Ishikawa (cell line): ENCODE measurements at regions not wholly inside any gene's neighbourhood (a gene's known extent, or its start where the extent isn't known, plus 50 kb on each side); places are given as distances from the start of the nearest gene placed in this dataset.

Experiments
- CEBPB ChIP-seq: IDR thresholded peaks from 2 replicates; pipeline ENCODE4 v1.6.1; 2012
- CREB1 ChIP-seq: IDR thresholded peaks from 2 replicates; pipeline ENCODE4 v1.6.1; 2012; ENCODE audit warnings: low read depth
- EGR1 ChIP-seq: IDR thresholded peaks from 2 replicates; pipeline ENCODE4 v1.6.1; 2012
- EP300 ChIP-seq: IDR thresholded peaks from 2 replicates; pipeline ENCODE4 v1.6.1; 2012; ENCODE audit warnings: borderline replicate concordance
- FOXM1 ChIP-seq: IDR thresholded peaks from 2 replicates; pipeline ENCODE4 v1.6.1; 2012; ENCODE audit warnings: low read depth, borderline replicate concordance
- MAX ChIP-seq: IDR thresholded peaks from 2 replicates; pipeline ENCODE4 v1.6.1; 2012
- NFIC ChIP-seq: IDR thresholded peaks from 2 replicates; pipeline ENCODE4 v1.6.1; 2012
- RAD21 ChIP-seq: IDR thresholded peaks from 2 replicates; pipeline ENCODE4 v1.6.1; 2012; ENCODE audit warnings: low read depth
- TAF1 ChIP-seq: IDR thresholded peaks from 2 replicates; pipeline ENCODE4 v1.6.1; 2012; ENCODE audit warnings: low read depth, mild to moderate bottlenecking
- TCF12 ChIP-seq: IDR thresholded peaks from 2 replicates; pipeline ENCODE4 v1.6.1; 2012; ENCODE audit warnings: low read depth
- TEAD4 ChIP-seq: IDR thresholded peaks from 2 replicates; pipeline ENCODE4 v1.6.1; 2012
- YY1 ChIP-seq: IDR thresholded peaks from 2 replicates; pipeline ENCODE4 v1.6.1; 2012; ENCODE audit warnings: low read depth
- ZBTB7A ChIP-seq: IDR thresholded peaks from 2 replicates; pipeline ENCODE4 v1.6.1; 2012; ENCODE audit warnings: low read depth
- TF ChIP-seq, protein P1 (sequence below): IDR thresholded peaks from 2 replicates; pipeline ENCODE4 v1.6.1; 2012
- TF ChIP-seq, protein P2 (sequence below): IDR thresholded peaks from 2 replicates; pipeline ENCODE4 v1.6.1; 2012; ENCODE audit warnings: low read depth, mild to moderate bottlenecking

- TF ChIP-seq TEAD4, result no peak
- TF ChIP-seq TCF12, result no peak
- no peak for TF ChIP-seq ZBTB7A
- no peak for TF ChIP-seq EGR1
- no peak for TF ChIP-seq EP300
These were observed 441.8 kb upstream of the MKI67 start for GRCh38 chr10:128568041-128568440.

- TF ChIP-seq NFIC (no peak), MAX (no peak)
These were observed 442.3 kb upstream of the MKI67 start for GRCh38 chr10:128568491-128568890.

- TF ChIP-seq TAF1, result no peak
- TF ChIP-seq TEAD4, result no peak
- TF ChIP-seq YY1, result no peak
- TF ChIP-seq NFIC, result no peak
- TF ChIP-seq EGR1, result no peak
These were observed 443.0 kb upstream of the MKI67 start for GRCh38 chr10:128568990-128569945.

DNA sequence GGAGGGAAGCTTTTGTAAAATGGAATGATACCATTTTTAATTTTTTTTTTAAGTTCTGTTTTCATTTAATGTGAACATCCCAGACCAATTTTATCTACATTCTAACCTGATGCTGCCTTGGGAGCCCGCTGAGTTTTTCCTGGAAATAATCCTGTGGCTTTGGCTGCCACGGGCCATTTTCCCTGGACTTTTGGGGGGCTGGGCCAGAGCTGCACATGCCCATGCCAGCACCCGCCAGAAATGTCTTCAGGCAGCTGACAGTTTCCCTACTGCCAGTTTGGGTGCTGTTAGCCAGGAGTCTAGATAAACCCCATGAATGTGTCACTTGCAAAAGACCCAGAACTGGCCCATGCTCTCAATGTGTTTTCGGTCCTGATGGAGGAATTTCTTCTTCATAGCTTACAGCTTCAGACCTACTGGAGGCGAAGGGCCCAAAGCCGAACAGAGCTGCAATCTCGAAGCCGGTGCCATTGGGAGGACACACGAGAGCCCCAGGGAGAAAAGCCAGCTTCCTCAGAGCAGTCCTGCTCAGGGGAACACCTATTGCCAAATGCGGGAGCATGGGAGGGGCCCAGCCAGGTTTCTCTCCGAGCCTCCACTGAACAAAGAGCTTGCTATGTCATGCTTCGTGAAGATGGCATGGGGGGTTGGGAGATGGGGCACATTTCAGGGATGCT is 444.2 kb upstream of the MKI67 start:
- no peak for TF ChIP-seq EP300
- no peak for TF ChIP-seq MAX
- TF ChIP-seq RAD21, result no peak
- TF ChIP-seq CREB1, result no peak
- no peak for TF ChIP-seq TCF12
- TF ChIP-seq FOXM1, result no peak
- TF ChIP-seq, protein P1, sequence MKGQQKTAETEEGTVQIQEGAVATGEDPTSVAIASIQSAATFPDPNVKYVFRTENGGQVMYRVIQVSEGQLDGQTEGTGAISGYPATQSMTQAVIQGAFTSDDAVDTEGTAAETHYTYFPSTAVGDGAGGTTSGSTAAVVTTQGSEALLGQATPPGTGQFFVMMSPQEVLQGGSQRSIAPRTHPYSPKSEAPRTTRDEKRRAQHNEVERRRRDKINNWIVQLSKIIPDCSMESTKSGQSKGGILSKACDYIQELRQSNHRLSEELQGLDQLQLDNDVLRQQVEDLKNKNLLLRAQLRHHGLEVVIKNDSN, result no peak
- TF ChIP-seq TAF1, result no peak
- TF ChIP-seq, protein P2, sequence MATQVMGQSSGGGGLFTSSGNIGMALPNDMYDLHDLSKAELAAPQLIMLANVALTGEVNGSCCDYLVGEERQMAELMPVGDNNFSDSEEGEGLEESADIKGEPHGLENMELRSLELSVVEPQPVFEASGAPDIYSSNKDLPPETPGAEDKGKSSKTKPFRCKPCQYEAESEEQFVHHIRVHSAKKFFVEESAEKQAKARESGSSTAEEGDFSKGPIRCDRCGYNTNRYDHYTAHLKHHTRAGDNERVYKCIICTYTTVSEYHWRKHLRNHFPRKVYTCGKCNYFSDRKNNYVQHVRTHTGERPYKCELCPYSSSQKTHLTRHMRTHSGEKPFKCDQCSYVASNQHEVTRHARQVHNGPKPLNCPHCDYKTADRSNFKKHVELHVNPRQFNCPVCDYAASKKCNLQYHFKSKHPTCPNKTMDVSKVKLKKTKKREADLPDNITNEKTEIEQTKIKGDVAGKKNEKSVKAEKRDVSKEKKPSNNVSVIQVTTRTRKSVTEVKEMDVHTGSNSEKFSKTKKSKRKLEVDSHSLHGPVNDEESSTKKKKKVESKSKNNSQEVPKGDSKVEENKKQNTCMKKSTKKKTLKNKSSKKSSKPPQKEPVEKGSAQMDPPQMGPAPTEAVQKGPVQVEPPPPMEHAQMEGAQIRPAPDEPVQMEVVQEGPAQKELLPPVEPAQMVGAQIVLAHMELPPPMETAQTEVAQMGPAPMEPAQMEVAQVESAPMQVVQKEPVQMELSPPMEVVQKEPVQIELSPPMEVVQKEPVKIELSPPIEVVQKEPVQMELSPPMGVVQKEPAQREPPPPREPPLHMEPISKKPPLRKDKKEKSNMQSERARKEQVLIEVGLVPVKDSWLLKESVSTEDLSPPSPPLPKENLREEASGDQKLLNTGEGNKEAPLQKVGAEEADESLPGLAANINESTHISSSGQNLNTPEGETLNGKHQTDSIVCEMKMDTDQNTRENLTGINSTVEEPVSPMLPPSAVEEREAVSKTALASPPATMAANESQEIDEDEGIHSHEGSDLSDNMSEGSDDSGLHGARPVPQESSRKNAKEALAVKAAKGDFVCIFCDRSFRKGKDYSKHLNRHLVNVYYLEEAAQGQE, result no peak

- TF ChIP-seq ZBTB7A, result no peak
- TF ChIP-seq, protein P2, result no peak
- TF ChIP-seq EP300, result no peak
- TF ChIP-seq NFIC, result no peak
- TF ChIP-seq CEBPB, result no peak
- TF ChIP-seq FOXM1, result no peak
- TF ChIP-seq TAF1, result no peak
- TF ChIP-seq EGR1, result no peak
- no peak for TF ChIP-seq TEAD4
- TF ChIP-seq MAX, result no peak
- TF ChIP-seq RAD21, result no peak
- no peak for TF ChIP-seq YY1
- TF ChIP-seq TCF12, result no peak
- TF ChIP-seq, protein P1, result no peak
- no peak for TF ChIP-seq CREB1
These were observed 444.8 kb upstream of the MKI67 start for GRCh38 chr10:128571071-128571470.

DNA sequence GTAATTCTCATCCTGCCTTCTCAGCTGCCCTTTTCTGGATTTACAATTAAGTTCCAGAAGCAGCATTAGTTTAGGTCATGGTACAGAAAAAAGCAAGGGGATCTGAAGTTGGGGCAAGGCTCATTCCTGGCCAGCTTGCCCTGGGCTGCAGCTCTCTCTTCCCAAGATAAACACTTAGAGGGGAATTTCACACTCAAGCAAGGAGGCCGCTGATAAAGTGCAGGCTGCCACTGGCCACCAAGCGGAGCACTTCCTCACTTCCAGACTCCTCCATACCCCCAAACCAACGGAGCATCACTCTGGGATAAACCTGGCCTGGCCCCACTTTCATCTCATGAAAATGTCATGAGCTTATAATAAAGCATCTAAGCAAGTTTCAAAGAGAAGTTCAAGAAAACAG is 445.5 kb upstream of the MKI67 start:
- no peak for TF ChIP-seq TAF1
- TF ChIP-seq FOXM1, result no peak
- no peak for TF ChIP-seq EGR1
- no peak for TF ChIP-seq ZBTB7A
- no peak for TF ChIP-seq TEAD4
- TF ChIP-seq NFIC, result no peak
- TF ChIP-seq RAD21, result no peak
- no peak for TF ChIP-seq YY1
- TF ChIP-seq EP300, result no peak
- TF ChIP-seq, protein P2, result no peak
- no peak for TF ChIP-seq TCF12
- TF ChIP-seq, protein P1, result no peak
- no peak for TF ChIP-seq CREB1
- TF ChIP-seq CEBPB, result no peak
- TF ChIP-seq MAX, result no peak
